ENCODE measurements at regions not wholly inside any gene's neighbourhood (a gene's known extent, or its start where the extent isn't known, plus 50 kb on each side); places are given as distances from the start of the nearest gene placed in this dataset.

DNA sequence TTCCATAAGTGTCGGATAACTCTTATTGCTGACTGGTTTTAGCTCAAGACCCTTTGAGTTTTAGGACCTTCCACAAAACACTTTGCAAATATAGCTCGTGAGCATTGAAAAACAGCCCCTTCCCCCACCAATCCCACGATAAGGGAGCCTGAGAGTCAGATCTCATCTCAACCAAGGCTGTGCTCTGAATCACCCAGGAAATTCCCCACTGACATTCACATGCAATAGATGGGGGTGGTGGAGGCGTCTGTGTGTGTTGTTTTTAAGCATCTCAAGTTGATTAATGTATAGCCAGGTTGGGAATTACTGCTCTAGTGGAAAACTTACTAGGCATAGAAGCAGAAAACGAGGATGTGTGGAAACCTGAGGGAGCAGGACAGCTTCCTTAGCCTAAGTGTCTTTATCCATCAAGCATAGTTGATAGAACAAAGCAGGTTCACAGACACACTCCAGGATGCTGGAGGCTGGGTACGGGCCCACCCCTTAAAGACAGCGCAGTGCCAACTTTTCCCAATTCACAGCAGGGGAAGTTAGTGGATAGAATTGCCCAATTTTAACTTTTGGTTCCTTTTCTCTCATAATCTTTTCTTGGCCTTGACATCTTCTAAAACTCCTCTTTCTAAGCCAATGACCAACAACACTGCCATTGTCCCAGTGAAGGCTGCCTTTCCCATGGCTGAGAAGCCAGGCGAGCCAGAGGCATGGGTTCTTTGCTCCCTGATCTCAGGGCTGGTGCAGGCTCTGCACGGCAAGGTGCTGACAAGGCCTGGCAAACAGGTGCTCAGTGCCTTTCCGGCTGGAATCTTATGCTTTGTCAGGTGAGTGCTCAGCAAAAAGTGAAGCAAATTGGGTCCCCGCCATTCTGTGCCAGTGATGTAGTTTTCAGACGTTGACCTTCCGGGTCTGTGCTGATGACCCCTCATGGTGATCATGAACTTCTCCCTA is 98.5 kb upstream of the INSIG1 start:
- no peaks in the 10 kb centered on the region for H3K27me3 ChIP-seq (ENCODE audit: control insufficient read depth in 2 of 2, insufficient read depth in 2 of 2, low read length in 2 of 2)
- H3K36me3 ChIP-seq (replicated peaks in 1 of 2; ENCODE audit: control insufficient read depth in 1 of 2, insufficient read depth in 2 of 2, low read length in 2 of 2), result no peaks in the 10 kb centered on the region
- peak; percentile 36 to 88 (median 46) for DNase-seq
- no peaks in the 10 kb centered on the region for H3K36me3 Mint-ChIP-seq
- no peak overlapping the region for H3K4me3 ChIP-seq (replicated peaks in 1 of 3; ENCODE audit: low read depth in 2 of 3, low read length in 3 of 3)
- WGBS (ENCODE audit: insufficient coverage), result 93% methylated on average over 8 of the region's 13 CpGs
- no peak overlapping the region for H3K27ac ChIP-seq (ENCODE audit: low read depth in 1 of 2, low read length in 2 of 2)
- peaks cover 0 to 3% (median 0%) of the 10 kb centered on the region in 3 donors for H3K27me3 Mint-ChIP-seq (ENCODE audit: low read depth in 3 of 3)
- H3K4me1 ChIP-seq (ENCODE audit: control insufficient read depth in 1 of 2, insufficient read depth in 2 of 2, low read length in 2 of 2), result peaks cover 6 to 8% of the 10 kb centered on the region in 2 donors
- peaks cover 12 to 19% (median 18%) of the 10 kb centered on the region in 7 donors for H3K9me3 Mint-ChIP-seq
- no peak overlapping the region for H3K4me3 Mint-ChIP-seq
- H3K9ac ChIP-seq (ENCODE audit: insufficient read depth, low read length, poor library complexity, severe bottlenecking), result no peak overlapping the region
- H3K9me3 ChIP-seq (replicated peaks in 1 of 2; ENCODE audit: control insufficient read depth in 1 of 2, insufficient read depth in 1 of 2, low read length in 2 of 2), result peaks cover 14 to 16% of the 10 kb centered on the region in 2 donors
- H3K79me2 ChIP-seq (ENCODE audit: insufficient read depth, low read length), result no peaks in the 10 kb centered on the region
- H3K27ac Mint-ChIP-seq, result peak overlapping the region in 1 of 7 donors; percentile 31
- H2AFZ ChIP-seq (ENCODE audit: insufficient read depth, low read depth, low read length, poor library complexity, severe bottlenecking), result no peak overlapping the region
- intact Hi-C loops (cut with micrococcal nuclease), result no loop called here
- H3K4me1 Mint-ChIP-seq, result peaks cover 10% of the 10 kb centered on the region
- H4K20me1 ChIP-seq (ENCODE audit: insufficient read depth, low read length), result no peaks in the 10 kb centered on the region
- TF ChIP-seq, protein P1, sequence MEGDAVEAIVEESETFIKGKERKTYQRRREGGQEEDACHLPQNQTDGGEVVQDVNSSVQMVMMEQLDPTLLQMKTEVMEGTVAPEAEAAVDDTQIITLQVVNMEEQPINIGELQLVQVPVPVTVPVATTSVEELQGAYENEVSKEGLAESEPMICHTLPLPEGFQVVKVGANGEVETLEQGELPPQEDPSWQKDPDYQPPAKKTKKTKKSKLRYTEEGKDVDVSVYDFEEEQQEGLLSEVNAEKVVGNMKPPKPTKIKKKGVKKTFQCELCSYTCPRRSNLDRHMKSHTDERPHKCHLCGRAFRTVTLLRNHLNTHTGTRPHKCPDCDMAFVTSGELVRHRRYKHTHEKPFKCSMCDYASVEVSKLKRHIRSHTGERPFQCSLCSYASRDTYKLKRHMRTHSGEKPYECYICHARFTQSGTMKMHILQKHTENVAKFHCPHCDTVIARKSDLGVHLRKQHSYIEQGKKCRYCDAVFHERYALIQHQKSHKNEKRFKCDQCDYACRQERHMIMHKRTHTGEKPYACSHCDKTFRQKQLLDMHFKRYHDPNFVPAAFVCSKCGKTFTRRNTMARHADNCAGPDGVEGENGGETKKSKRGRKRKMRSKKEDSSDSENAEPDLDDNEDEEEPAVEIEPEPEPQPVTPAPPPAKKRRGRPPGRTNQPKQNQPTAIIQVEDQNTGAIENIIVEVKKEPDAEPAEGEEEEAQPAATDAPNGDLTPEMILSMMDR (IDR thresholded peaks at IDR 0.05), result no peak
- no peak overlapping the region for H3K4me2 ChIP-seq (replicated peaks; ENCODE audit: extremely low read depth, low read length, poor library complexity, severe bottlenecking)

DNA sequence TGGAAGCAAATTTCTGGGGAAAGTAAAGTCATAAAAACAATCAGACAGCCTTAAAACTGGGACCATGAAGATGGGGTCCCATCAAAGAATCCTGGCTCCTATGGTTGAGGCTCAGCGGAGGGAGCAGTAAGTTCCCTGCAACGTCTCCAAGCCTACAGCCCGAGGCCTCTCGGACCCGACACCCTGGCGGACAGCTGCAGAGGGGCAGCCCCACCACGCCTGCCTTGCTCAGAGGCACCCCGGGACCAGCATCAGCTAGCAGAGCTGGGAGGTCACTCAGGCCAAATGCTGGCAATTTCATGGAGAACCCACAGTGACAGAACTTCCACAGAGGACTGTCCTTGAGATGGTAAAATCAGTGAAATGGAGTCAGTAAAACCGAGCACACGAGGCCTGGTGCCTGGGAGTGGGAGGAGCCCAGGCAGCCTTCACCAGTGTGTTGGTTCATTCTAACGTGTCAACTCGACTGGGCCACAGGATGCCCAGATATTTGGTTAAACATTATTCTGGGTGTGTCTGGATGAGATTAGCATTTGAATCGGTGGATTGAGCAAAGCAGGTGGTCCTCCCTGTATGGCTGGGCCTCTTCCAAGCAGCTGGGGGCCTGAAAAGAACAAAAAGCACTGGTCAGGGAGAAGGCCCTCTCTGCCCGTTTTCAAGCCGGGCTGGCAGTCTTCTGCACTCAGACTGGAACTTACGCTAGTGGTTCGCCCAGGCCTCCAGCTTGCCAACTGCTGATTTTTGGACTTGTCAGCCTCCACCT is 96.2 kb upstream of the INSIG1 start:
- no peaks in the 10 kb centered on the region for H3K36me3 Mint-ChIP-seq

More for the DNA sequence above, 96.2 kb upstream of the INSIG1 start:
- TF ChIP-seq, protein P1 (IDR thresholded peaks at IDR 0.05), result no peak
- Histone ChIP-seq H3K36me3 (replicated peaks in 1 of 2; ENCODE audit: control insufficient read depth in 1 of 2, insufficient read depth in 2 of 2, low read length in 2 of 2) (no peaks in the 10 kb centered on the region), H3K4me3 (replicated peaks in 1 of 3; ENCODE audit: low read depth in 2 of 3, low read length in 3 of 3) (no peak overlapping the region), H4K20me1 (ENCODE audit: insufficient read depth, low read length) (no peaks in the 10 kb centered on the region), H3K79me2 (ENCODE audit: insufficient read depth, low read length) (no peaks in the 10 kb centered on the region), H2AFZ (ENCODE audit: insufficient read depth, low read depth, low read length, poor library complexity, severe bottlenecking) (no peak overlapping the region), H3K4me1 (ENCODE audit: control insufficient read depth in 1 of 2, insufficient read depth in 2 of 2, low read length in 2 of 2) (peaks cover 20 to 22% of the 10 kb centered on the region in 2 donors), H3K9ac (ENCODE audit: insufficient read depth, low read length, poor library complexity, severe bottlenecking) (no peak overlapping the region), H3K27me3 (ENCODE audit: control insufficient read depth in 2 of 2, insufficient read depth in 2 of 2, low read length in 2 of 2) (no peaks in the 10 kb centered on the region), H3K27ac (ENCODE audit: low read depth in 1 of 2, low read length in 2 of 2) (no peak overlapping the region), H3K9me3 (replicated peaks in 1 of 2; ENCODE audit: control insufficient read depth in 1 of 2, insufficient read depth in 1 of 2, low read length in 2 of 2) (peaks cover 6 to 8% of the 10 kb centered on the region in 2 donors), H3K4me2 (replicated peaks; ENCODE audit: extremely low read depth, low read length, poor library complexity, severe bottlenecking) (no peak overlapping the region)
- no peak for DNase-seq
- WGBS (ENCODE audit: insufficient coverage), result 95% methylated on average over 17 of the region's 17 CpGs
- H3K27ac Mint-ChIP-seq, result peak overlapping the region in 1 of 7 donors; percentile 13
- intact Hi-C loops (cut with micrococcal nuclease), result loop anchor here in 1 of 2 donors (10.0 kb wide), 1 partner anchor 197 kb away; the partner anchor contains the start of gene PAXIP1
- no peak overlapping the region for H3K4me3 Mint-ChIP-seq
- peaks cover 8 to 16% (median 12%) of the 10 kb centered on the region in 7 donors for H3K9me3 Mint-ChIP-seq
- peaks cover 23% of the 10 kb centered on the region for H3K4me1 Mint-ChIP-seq
- peaks cover 0 to 8% (median 0%) of the 10 kb centered on the region in 3 donors for H3K27me3 Mint-ChIP-seq (ENCODE audit: low read depth in 3 of 3)
